Caco-2 (cell line): ENCODE measurements at regions not wholly inside any gene's neighbourhood (a gene's known extent, or its start where the extent isn't known, plus 50 kb on each side); places are given as distances from the start of the nearest gene placed in this dataset.

ENCODE experiments used
- BruUV-seq: library from RNA; stranded (reverse); fragments of 400-500 nt; replicated peaks from 2 replicates; lab custom pipeline; 2021; lab: Mats Ljungman, UMichigan
- CTCF ChIA-PET: fragments of 300-600 bp; sonication (Branson Sonifier 250); formaldehyde crosslinking; loops from one replicate; lab custom pipeline; 2022; ENCODE audit warnings: antibody characterized with exemption; lab: Charles Lee
- POLR2A ChIA-PET: fragments of 300-600 bp; sonication (Branson Sonifier 250); formaldehyde crosslinking; loops from one replicate; lab custom pipeline; 2022; ENCODE audit warnings: antibody characterized with exemption; lab: Charles Lee
- DNase-seq, 2 experiments: peaks; one replicate each; pipeline versions ENCODE4 v3.0.0 to v3.0.0-alpha.2; 2020 to 2022
- H3K27me3 ChIP-seq: replicated peaks from 2 replicates; pipeline ENCODE4 v1.6.0; 2011; ENCODE audit warnings: low read length; ENCODE audit not compliant: control insufficient read depth, insufficient read depth
- H3K36me3 ChIP-seq: 2 replicates; pipeline ENCODE4 v1.5.1; 2011; ENCODE audit warnings: low read length; ENCODE audit not compliant: control insufficient read depth, insufficient read depth
- H3K4me1 ChIP-seq: fragments of 250-450 bp; sonication (Bioruptor Pico); 2 replicates; pipeline ENCODE4 v1.5.1; 2020; ENCODE audit warnings: mild to moderate bottlenecking
- H3K4me3 ChIP-seq: 2 replicates; pipeline ENCODE4 v1.5.1; 2011; ENCODE audit warnings: low read depth, mild to moderate bottlenecking, control low read depth, low read length
- H3K9me3 ChIP-seq: fragments of 250-450 bp; sonication (Bioruptor Pico); 2 replicates; pipeline ENCODE4 v1.5.1; 2020; ENCODE audit warnings: mild to moderate bottlenecking, moderate library complexity
- H3K27ac Mint-ChIP-seq: one replicate; pipeline ENCODE4 v1.8.0; 2022; ENCODE audit warnings: mixed read lengths; ENCODE audit not compliant: unreplicated experiment
- H3K27me3 Mint-ChIP-seq: one replicate; pipeline ENCODE4 v1.8.0; 2022; ENCODE audit warnings: mixed read lengths; ENCODE audit not compliant: insufficient read depth, unreplicated experiment
- H3K36me3 Mint-ChIP-seq: one replicate; pipeline ENCODE4 v1.8.0; 2022; ENCODE audit warnings: mild to moderate bottlenecking, mixed read lengths; ENCODE audit not compliant: insufficient read depth, unreplicated experiment
- H3K4me1 Mint-ChIP-seq: one replicate; pipeline ENCODE4 v1.8.0; 2022; ENCODE audit warnings: low read depth, mixed read lengths; ENCODE audit not compliant: unreplicated experiment
- H3K4me3 Mint-ChIP-seq: one replicate; pipeline ENCODE4 v1.8.0; 2022; ENCODE audit warnings: mild to moderate bottlenecking, moderate library complexity, mixed read lengths; ENCODE audit not compliant: unreplicated experiment
- H3K9me3 Mint-ChIP-seq: one replicate; pipeline ENCODE4 v1.8.0; 2022; ENCODE audit warnings: mixed read lengths; ENCODE audit not compliant: unreplicated experiment
- CTCF ChIP-seq, 2 experiments: fragments of 200-600 bp in 1 of 2; IDR thresholded peaks; 1 replicate in 1 of 2; 2 replicates in 1 of 2; pipeline versions ENCODE4 v1.5.1 to v1.8.0; 2011 to 2022; ENCODE audit warnings: antibody characterized with exemption in 1 of 2, control low read depth in 1 of 2, inconsistent platforms in 1 of 2, low read depth in 1 of 2, low read length in 1 of 2, mild to moderate bottlenecking in 1 of 2, moderate library complexity in 1 of 2; ENCODE audit not compliant: insufficient read depth in 1 of 2, severe bottlenecking in 1 of 2, unreplicated experiment in 1 of 2
- intact Hi-C: fragments of 100-400 bp; cut with micrococcal nuclease; formaldehyde crosslinking; loops from one replicate; pipeline ENCODE4 v1.10.0; 2022; ENCODE audit not compliant: unreplicated experiment

- TF ChIP-seq CTCF (IDR thresholded peaks at IDR 0.05; ENCODE audit: insufficient read depth in 1 of 2, low read depth in 1 of 2, low read length in 1 of 2, severe bottlenecking in 1 of 2, unreplicated experiment in 1 of 2): no peak
- Mint-ChIP-seq H3K27ac (no peak overlapping the region), H3K4me3 (no peak overlapping the region), H3K4me1 (no peaks in the 10 kb centered on the region), H3K27me3 (peaks cover 4% of the 10 kb centered on the region), H3K9me3 (peaks cover 7% of the 10 kb centered on the region), H3K36me3 (no peaks in the 10 kb centered on the region)
- no peak overlapping the region for H3K4me3 ChIP-seq
- H3K4me1 ChIP-seq: no peaks in the 10 kb centered on the region
- no peaks in the 10 kb centered on the region for H3K36me3 ChIP-seq
- no peaks in the 10 kb centered on the region for H3K9me3 ChIP-seq
- no peak for DNase-seq
- ChIA-PET POLR2A (no interaction called here), CTCF (no interaction called here)
- H3K27me3 ChIP-seq: no peaks in the 10 kb centered on the region
- intact Hi-C loops: no loop called here
- no TSS peak for BruUV-seq
These were observed 1383.8 kb upstream of the SLC10A2 start for GRCh38 chr13:104450006-104450405.

- CTCF ChIA-PET: no interaction called here
- no peak for DNase-seq
- intact Hi-C loops: no loop called here
- H3K4me1 ChIP-seq: no peaks in the 10 kb centered on the region
- no peaks in the 10 kb centered on the region for H3K36me3 ChIP-seq
- no TSS peak for BruUV-seq
- TF ChIP-seq CTCF (IDR thresholded peaks at IDR 0.05; ENCODE audit: insufficient read depth in 1 of 2, low read depth in 1 of 2, low read length in 1 of 2, severe bottlenecking in 1 of 2, unreplicated experiment in 1 of 2): no peak
- peaks cover 4% of the 10 kb centered on the region for H3K27me3 Mint-ChIP-seq
- no peaks in the 10 kb centered on the region for H3K36me3 Mint-ChIP-seq
- no peak overlapping the region for H3K27ac Mint-ChIP-seq
- H3K4me3 ChIP-seq: no peak overlapping the region
- no peaks in the 10 kb centered on the region for H3K9me3 Mint-ChIP-seq
- no peaks in the 10 kb centered on the region for H3K4me1 Mint-ChIP-seq
- no peaks in the 10 kb centered on the region for H3K9me3 ChIP-seq
- POLR2A ChIA-PET: no interaction called here
- no peaks in the 10 kb centered on the region for H3K27me3 ChIP-seq
- no peak overlapping the region for H3K4me3 Mint-ChIP-seq
These were observed 1381.1 kb upstream of the SLC10A2 start for GRCh38 chr13:104447348-104447747.

GRCh38 chr13:104442536-104442935 lies 1376.3 kb upstream of the SLC10A2 start:
- no peaks in the 10 kb centered on the region for H3K9me3 Mint-ChIP-seq
- Histone ChIP-seq H3K4me3 (no peak overlapping the region), H3K27me3 (no peaks in the 10 kb centered on the region), H3K9me3 (no peaks in the 10 kb centered on the region), H3K36me3 (no peaks in the 10 kb centered on the region), H3K4me1 (no peaks in the 10 kb centered on the region)
- no peak overlapping the region for H3K27ac Mint-ChIP-seq
- ChIA-PET POLR2A (no interaction called here), CTCF (no interaction called here)
- BruUV-seq: no TSS peak
- H3K36me3 Mint-ChIP-seq: no peaks in the 10 kb centered on the region
- H3K4me1 Mint-ChIP-seq: no peaks in the 10 kb centered on the region
- intact Hi-C loops: no loop called here
- DNase-seq: no peak
- TF ChIP-seq CTCF (IDR thresholded peaks at IDR 0.05; ENCODE audit: insufficient read depth in 1 of 2, low read depth in 1 of 2, low read length in 1 of 2, severe bottlenecking in 1 of 2, unreplicated experiment in 1 of 2): no peak
- no peak overlapping the region for H3K4me3 Mint-ChIP-seq
- peaks cover 4% of the 10 kb centered on the region for H3K27me3 Mint-ChIP-seq
